ENCODE measurements at regions not wholly inside any gene's neighbourhood (a gene's known extent, or its start where the extent isn't known, plus 50 kb on each side); places are given as distances from the start of the nearest gene placed in this dataset.

DNA sequence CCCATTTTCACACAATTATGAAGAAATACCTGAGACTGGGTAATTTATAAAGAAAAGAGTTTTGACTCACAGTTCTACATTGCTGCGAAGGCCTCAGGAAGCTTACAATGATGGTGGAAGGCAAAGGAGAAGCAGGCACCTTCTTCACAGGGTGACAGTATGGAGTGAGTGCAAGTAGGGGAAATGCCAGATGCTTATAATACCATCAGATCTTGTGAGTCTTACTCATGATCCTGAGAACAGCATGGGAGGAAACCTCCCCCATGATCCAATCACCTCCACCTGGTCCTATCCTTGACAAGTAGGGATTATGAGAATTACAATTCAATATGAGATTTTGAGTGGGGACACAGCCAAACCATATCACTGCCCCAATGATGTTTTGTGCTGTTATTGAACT lies 189.3 kb upstream of the CRY1 start:
- no peak for DNase-seq (ENCODE audit: insufficient read length, low spot score, missing footprints)
- Histone ChIP-seq H3K27me3 (ENCODE audit: insufficient read depth, low read length) (no peaks in the 10 kb centered on the region), H3K4me3 (ENCODE audit: insufficient read depth, low read length) (no peak overlapping the region), H3K4me2 (ENCODE audit: insufficient read depth, low read length) (no peak overlapping the region), H4K20me1 (ENCODE audit: insufficient read depth, low read length) (no peaks in the 10 kb centered on the region), H3K79me2 (ENCODE audit: insufficient read depth, low read length) (no peaks in the 10 kb centered on the region), H3K27ac (ENCODE audit: low read depth, low read length) (no peak overlapping the region), H2AFZ (ENCODE audit: low read length) (no peak overlapping the region), H3K36me3 (ENCODE audit: insufficient read depth, low read length) (no peaks in the 10 kb centered on the region), H3K9me3 (ENCODE audit: low read depth, low read length) (no peaks in the 10 kb centered on the region), H3K4me1 (ENCODE audit: insufficient read depth, low read length) (no peaks in the 10 kb centered on the region)
- TF ChIP-seq CTCF (IDR thresholded peaks at IDR 0.05; ENCODE audit: extremely low read depth, low read depth, low read length) = no peak

DNA sequence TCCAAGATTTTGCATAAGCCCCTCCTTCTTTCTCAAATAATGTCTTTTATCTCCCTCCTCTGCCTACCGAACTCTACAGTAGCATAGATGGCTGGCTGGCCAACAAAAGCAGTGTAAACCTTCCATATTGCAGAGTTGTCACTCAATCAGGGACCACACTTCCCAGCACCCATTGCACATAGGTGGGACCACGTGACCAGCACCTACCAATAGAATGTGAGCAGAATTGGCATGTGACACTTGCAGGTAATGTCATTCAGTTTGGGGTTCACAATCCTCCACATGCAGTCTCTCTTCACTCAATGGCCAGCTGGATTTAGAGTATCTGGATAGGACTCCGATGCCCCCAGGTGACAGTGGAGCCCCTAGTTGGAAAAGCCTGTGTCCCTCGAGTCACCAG lies 190.3 kb upstream of the CRY1 start:
- no peaks in the 10 kb centered on the region for H3K4me1 ChIP-seq (ENCODE audit: insufficient read depth, low read length)
- no peaks in the 10 kb centered on the region for H3K36me3 ChIP-seq (ENCODE audit: insufficient read depth, low read length)
- H3K4me3 ChIP-seq (ENCODE audit: insufficient read depth, low read length) = no peak overlapping the region

GRCh38 chr12:107284692-107285091 lies 191.3 kb upstream of the CRY1 start:
- Histone ChIP-seq H3K27ac (ENCODE audit: low read depth, low read length) (no peak overlapping the region), H3K27me3 (ENCODE audit: insufficient read depth, low read length) (no peaks in the 10 kb centered on the region), H2AFZ (ENCODE audit: low read length) (no peak overlapping the region)

More for the DNA sequence above, 190.3 kb upstream of the CRY1 start:
- no peak for TF ChIP-seq CTCF (IDR thresholded peaks at IDR 0.05; ENCODE audit: extremely low read depth, low read depth, low read length)
- no peak for DNase-seq (ENCODE audit: insufficient read length, low spot score, missing footprints)
- Histone ChIP-seq H3K4me2 (ENCODE audit: insufficient read depth, low read length) (no peak overlapping the region), H3K27ac (ENCODE audit: low read depth, low read length) (no peak overlapping the region), H3K27me3 (ENCODE audit: insufficient read depth, low read length) (no peaks in the 10 kb centered on the region), H3K9me3 (ENCODE audit: low read depth, low read length) (no peaks in the 10 kb centered on the region), H2AFZ (ENCODE audit: low read length) (no peak overlapping the region), H4K20me1 (ENCODE audit: insufficient read depth, low read length) (no peaks in the 10 kb centered on the region), H3K79me2 (ENCODE audit: insufficient read depth, low read length) (no peaks in the 10 kb centered on the region)

More at GRCh38 chr12:107284692-107285091, 191.3 kb upstream of the CRY1 start:
- no peak for TF ChIP-seq CTCF (IDR thresholded peaks at IDR 0.05; ENCODE audit: extremely low read depth, low read depth, low read length)
- Histone ChIP-seq H3K9me3 (ENCODE audit: low read depth, low read length) (no peaks in the 10 kb centered on the region), H3K36me3 (ENCODE audit: insufficient read depth, low read length) (no peaks in the 10 kb centered on the region), H3K79me2 (ENCODE audit: insufficient read depth, low read length) (no peaks in the 10 kb centered on the region), H3K4me1 (ENCODE audit: insufficient read depth, low read length) (no peaks in the 10 kb centered on the region), H4K20me1 (ENCODE audit: insufficient read depth, low read length) (no peaks in the 10 kb centered on the region), H3K4me3 (ENCODE audit: insufficient read depth, low read length) (no peak overlapping the region), H3K4me2 (ENCODE audit: insufficient read depth, low read length) (no peak overlapping the region)
- no peak for DNase-seq (ENCODE audit: insufficient read length, low spot score, missing footprints)
